ENCODE measurements at regions not wholly inside any gene's neighbourhood (a gene's known extent, or its start where the extent isn't known, plus 50 kb on each side); places are given as distances from the start of the nearest gene placed in this dataset.

DNA sequence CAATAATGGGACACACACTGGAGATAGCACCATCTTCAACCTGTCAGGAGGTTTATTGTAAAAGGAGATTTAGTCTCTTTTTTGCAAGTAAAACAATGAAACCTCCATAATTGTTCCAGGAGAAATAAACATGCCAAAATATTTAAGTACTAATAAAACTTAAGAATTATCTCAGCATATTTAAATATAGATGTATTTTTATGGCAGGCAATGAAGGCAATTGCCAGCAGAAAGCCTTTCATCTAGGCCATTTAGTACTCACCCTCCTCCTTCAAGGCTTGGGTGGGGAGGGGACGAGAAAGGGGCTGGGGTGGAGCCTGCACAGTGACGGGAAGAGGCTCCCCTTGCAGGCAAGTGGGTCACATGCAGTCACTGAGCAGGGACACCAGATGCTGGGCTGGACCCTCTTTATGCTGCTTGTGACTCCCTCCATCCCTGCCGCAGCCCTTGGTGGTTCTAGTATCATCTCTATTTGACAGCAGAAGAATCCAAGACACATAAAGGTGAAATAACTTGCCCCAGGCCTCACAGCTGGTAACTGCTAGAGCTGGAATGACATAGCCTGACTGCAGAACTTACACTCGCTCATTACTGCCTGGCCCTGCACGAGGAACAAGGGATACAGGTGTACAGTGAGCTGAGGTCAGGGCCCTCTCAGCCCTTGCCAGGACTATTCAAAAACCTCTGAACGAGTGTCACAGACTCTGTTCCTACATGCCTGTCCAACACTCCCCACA is 449.5 kb upstream of the ZMIZ1 start:
- no peak for DNase-seq
- in situ Hi-C loops (cut with HindIII; ENCODE audit: low pct_ligation_motif_present, low pct_unique_long_range_greater_than_20kb, low sequenced_read_pairs): no loop called here

DNA sequence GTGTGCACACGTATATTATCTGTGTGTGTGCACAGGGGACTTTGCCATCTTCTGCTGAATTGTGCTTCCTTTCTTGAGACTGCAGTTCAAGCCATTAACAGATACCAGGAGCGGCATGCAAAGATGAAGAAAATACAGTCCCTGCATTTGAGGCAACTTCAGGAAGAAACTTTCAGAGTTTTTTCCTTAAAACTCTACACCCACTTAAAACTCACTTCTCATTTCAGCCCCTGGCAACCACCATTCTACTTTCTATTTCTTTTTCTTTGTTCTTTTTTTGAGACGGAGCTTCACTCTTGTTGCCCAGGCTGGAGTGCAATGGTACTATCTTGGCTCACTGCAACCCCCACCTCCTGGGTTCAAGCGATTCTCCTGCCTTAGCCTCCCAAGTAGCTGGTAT is 448.9 kb upstream of the ZMIZ1 start:
- DNase-seq: no peak
- in situ Hi-C loops (cut with HindIII; ENCODE audit: low pct_ligation_motif_present, low pct_unique_long_range_greater_than_20kb, low sequenced_read_pairs): no loop called here

DNA sequence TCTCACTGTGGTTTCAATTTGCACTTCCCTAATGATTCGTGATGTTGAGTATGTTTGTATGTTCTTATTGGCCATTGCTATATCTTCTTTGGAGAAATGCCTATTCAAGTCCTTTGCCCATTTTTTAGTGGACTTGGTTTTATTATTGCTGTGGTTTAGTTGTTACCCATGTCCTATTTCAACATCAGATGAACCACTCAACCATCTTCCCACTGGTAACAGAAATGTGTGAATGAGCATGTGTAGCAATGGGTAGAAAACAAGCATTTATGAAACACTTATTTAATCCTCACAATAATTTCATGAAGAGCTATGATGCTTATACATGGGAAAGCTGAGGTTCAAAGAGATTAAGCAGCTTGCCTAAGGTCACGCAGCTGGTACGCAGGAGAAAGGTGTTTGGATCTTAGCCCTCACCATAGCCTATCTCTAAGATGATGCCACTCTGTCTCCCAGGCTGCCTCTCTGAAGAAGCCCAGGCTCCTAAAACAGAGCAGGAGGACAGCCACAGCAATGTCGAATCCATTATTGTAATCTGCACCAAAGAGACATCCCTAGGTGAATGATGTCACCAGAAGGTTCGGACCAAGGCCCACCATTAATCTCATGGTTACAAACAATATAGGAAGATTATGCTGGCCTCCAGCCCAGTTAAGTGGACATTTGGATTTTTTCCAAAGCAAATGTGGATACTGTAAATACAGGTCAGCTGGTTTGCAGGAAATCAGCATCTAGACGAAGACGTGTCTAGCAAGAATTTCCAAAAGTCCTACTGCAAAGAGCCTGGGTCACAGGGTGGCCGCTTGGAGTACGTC is 447.6 kb upstream of the ZMIZ1 start:
- no peak for DNase-seq
- in situ Hi-C loops (cut with HindIII; ENCODE audit: low pct_ligation_motif_present, low pct_unique_long_range_greater_than_20kb, low sequenced_read_pairs): no loop called here

DNA sequence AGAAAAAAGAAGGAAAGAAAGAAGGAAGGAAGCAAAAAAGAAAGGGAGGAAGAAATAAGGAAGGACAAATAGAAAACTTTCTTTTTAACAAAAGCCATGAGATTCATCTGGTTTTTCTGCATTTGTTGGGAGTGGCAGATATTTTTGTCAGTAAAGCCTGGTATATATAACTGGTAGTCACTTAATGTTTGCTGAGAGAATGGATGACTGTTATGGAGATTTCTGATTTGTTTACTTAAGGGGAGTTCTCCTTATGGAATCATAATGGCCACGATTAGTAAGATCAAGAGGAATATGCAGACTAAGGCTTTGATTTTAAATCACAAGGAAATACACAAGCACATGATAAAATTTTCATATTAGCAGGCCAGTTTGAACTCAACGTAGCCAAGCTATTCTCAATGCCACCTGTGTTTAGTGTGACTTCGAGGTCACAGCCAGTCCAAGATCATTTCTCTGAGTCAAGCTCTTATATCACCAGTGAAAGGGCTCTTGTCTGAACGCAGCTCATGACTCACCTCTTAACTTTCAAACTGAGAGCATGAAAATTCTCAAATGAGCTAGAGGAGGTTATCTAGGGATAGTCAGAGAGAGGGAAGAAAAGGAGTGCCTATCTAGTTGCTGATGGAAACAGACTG is 445.1 kb upstream of the ZMIZ1 start:
- in situ Hi-C loops (cut with HindIII; ENCODE audit: low pct_ligation_motif_present, low pct_unique_long_range_greater_than_20kb, low sequenced_read_pairs): no loop called here
- DNase-seq: peak; percentile 30

DNA sequence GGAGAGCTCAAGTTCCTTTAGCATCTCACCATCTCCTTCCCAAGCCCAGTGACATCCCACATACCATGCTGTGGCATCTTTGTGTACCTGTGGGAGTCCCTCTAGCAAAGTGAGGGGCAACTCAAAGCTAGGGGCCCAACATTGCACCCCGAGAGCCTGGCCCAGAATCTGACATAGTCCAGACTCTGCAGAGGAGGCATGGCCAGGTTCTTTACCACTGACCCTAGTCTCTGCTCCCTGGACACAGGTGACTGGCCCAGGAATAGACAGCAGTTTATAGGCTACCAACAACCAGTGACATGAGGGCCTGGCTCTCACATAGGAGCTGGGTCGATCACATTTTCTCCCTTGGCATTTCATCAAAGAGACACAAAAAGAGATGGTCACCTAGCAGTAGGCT is 444.0 kb upstream of the ZMIZ1 start:
- in situ Hi-C loops (cut with HindIII; ENCODE audit: low pct_ligation_motif_present, low pct_unique_long_range_greater_than_20kb, low sequenced_read_pairs): no loop called here

DNA sequence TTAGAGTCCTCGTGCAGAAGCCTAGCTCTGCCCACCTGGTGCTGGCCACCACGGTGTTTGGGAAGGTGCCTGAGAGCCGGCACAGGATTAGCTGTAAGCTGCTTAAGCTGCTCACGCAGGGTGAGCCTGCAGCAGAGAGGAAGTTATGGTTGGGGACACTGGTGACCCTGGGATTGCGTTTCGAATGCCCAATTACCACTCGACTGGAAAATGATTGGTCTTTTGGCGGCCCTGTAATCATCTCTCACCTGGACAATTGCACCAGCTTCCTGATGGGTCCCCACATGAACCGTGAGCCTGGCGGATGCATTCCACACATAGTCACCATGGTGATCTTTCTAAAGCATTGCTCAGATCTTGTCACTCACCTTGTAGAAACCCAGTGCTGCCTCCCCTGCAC is 442.3 kb upstream of the ZMIZ1 start:
- no peak for DNase-seq
- in situ Hi-C loops (cut with HindIII; ENCODE audit: low pct_ligation_motif_present, low pct_unique_long_range_greater_than_20kb, low sequenced_read_pairs): no loop called here

More for the DNA sequence above, 444.0 kb upstream of the ZMIZ1 start:
- no peak for DNase-seq

DNA sequence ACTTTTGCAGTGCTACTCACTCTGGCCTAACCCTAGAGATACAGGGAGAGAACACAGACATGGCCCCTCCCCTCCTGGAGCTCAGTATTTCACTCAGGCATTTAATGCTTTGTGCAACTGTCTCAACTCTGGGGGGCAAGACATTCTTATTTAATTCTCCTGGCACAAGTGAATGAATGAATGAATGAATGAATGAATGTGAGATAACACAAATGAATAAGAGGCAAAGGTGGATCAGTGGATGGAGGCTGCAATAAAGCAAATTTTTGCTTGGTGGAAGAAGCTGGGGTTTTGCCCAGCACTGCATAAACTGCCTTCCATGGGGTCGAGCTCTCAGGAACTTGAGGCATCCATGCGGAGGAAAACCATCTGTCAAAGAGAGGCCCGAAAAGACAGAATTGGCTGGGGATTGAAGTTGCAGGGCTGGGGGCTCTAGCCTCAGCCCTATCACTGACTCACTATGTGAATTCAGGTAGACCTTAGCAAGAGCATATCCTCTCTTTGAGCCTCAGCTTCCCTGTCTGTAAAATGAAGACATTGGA is 441.4 kb upstream of the ZMIZ1 start:
- DNase-seq: no peak
- in situ Hi-C loops (cut with HindIII; ENCODE audit: low pct_ligation_motif_present, low pct_unique_long_range_greater_than_20kb, low sequenced_read_pairs): no loop called here

DNA sequence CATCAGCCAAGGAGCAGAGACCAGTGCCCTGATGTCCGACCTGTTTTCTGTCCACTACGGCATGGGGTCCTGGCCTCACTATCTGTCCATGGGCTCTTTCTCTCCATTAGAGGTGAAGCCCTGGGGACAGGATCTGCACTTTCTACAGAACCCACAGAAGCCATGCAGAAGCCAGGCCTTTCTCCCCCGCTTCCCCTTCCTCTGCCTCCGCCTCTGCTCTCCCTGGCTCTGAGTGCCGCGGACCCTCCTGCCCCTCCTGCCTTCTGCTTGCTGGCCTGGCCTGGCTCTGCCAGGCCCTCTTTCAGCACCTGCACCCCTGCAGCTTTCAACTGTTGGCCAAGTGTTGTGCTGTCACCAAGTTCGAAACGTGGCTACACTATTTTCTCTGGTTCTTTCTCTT is 439.8 kb upstream of the ZMIZ1 start:
- in situ Hi-C loops (cut with HindIII; ENCODE audit: low pct_ligation_motif_present, low pct_unique_long_range_greater_than_20kb, low sequenced_read_pairs): no loop called here
- no peak for DNase-seq

DNA sequence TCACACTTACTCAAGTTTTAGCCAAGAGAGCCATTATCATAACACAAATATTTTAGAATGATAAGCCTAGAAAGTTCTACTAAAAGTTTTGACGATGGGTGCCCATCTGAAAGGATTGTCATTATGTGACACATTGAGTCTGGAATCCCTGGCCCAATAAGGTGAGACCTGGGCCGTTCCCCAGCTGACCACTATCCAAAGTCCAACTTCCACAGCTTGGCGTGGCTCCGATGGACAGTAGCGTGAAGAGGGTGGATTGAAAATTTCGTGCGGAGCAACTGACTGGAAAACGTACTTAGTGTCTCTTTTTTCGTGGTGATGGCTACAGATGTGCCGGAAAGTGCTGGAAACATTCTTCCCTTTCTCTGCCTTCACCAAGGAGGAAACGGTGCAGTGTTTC is 439.0 kb upstream of the ZMIZ1 start:
- in situ Hi-C loops (cut with HindIII; ENCODE audit: low pct_ligation_motif_present, low pct_unique_long_range_greater_than_20kb, low sequenced_read_pairs): no loop called here
- DNase-seq: no peak

DNA sequence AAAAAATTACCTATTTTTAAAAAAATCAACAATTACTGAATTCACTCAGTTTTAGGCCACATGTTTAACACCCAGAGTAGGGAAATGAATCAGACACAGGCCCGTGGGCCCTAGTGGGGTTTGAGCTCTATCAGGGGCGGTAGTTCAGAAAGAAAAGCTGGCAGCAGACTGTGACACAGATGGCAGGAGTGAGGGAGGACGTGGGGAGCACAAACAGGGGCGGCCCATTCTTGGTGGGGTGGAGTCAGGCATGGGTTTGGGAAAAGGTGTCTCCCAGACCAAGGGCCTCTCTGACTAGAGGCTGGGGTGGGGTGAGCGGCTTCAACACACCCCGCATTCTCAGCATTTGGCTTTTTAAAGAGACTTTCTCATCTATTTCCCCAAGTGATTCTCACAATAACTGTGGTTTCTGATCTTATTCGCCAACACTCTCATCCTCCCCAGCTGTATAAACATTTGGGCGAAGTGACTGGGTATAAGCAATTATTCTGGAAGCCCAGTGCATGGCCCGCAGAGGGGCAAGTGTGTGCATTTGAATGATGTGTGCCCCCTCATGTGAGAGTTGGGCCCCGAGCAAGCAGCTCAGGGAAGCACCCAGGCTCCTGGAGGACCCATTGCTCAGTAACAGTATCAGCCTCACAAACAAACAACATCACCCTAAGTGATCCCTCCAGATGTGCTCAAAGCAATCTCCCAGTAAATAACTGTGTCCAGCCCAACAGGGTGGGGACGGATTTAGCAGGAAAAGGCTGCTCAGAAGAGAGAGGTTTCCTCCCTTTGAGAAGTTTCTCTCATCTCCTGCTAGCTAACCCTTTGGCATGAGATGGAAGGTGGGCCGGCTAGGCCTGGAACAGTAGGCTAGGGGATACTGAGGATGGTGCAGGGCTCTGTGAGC is 437.6 kb upstream of the ZMIZ1 start:
- in situ Hi-C loops (cut with HindIII; ENCODE audit: low pct_ligation_motif_present, low pct_unique_long_range_greater_than_20kb, low sequenced_read_pairs): no loop called here
- DNase-seq: no peak

DNA sequence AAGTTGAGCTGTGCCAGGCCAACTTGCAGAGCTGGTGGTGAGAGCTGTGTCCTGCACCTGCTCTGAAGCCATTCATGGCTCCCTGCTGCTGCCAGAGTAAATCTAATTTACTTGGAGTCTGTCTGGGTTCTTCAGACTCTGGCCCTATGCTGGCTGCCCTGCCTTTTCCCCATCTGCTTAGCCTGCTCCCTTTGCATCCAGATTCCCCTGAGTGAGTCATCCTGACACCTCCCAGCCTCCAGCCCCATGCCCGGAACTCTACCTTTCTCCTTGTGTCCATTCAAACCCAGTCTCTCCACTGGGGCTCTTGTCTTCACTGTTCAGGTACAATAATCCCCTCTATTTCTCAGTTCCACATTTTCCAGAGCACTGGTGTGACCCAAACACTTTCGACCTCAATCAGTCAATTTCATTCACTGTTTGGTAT is 434.4 kb upstream of the ZMIZ1 start:
- no peak for DNase-seq
- in situ Hi-C loops (cut with HindIII; ENCODE audit: low pct_ligation_motif_present, low pct_unique_long_range_greater_than_20kb, low sequenced_read_pairs): no loop called here

DNA sequence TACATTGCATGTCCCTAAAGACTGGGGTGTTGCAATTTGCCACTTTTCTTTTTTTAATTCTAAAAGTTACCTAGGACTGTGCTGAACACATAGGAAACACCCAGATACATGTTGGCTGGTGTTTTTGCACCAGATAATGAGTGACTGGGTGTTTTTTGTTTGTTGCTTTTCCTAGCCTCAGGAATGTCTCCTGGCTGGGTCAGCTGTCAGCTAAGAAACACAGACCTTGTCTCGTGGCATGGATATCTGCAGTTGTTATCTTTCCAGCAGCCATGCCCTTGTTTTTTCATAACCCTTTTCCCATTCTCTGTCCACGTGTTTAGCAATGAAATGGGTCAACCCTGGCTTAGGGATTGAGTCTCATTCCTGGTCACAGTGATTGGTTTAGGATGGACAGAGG is 433.9 kb upstream of the ZMIZ1 start:
- in situ Hi-C loops (cut with HindIII; ENCODE audit: low pct_ligation_motif_present, low pct_unique_long_range_greater_than_20kb, low sequenced_read_pairs): no loop called here
- DNase-seq: no peak

DNA sequence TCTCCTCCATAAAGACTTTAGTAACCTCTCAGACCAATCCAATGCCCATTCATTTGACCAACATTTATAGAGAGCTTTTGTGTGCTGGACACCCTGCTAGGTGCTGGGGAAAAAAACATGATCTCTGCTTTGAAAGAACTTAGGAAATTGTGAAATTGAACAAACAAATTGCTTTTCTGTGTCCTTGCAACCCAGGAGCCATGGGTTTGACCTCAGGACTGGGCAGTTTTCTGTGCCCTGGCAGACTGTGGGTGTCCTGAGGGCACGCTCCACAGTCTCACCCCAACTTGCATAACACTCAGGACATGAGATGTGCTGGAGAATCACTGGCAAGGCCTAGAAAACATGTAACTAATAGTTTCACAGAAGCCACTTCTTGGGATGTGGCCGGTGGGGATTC is 429.1 kb upstream of the ZMIZ1 start:
- in situ Hi-C loops (cut with HindIII; ENCODE audit: low pct_ligation_motif_present, low pct_unique_long_range_greater_than_20kb, low sequenced_read_pairs): no loop called here
- no peak for DNase-seq

DNA sequence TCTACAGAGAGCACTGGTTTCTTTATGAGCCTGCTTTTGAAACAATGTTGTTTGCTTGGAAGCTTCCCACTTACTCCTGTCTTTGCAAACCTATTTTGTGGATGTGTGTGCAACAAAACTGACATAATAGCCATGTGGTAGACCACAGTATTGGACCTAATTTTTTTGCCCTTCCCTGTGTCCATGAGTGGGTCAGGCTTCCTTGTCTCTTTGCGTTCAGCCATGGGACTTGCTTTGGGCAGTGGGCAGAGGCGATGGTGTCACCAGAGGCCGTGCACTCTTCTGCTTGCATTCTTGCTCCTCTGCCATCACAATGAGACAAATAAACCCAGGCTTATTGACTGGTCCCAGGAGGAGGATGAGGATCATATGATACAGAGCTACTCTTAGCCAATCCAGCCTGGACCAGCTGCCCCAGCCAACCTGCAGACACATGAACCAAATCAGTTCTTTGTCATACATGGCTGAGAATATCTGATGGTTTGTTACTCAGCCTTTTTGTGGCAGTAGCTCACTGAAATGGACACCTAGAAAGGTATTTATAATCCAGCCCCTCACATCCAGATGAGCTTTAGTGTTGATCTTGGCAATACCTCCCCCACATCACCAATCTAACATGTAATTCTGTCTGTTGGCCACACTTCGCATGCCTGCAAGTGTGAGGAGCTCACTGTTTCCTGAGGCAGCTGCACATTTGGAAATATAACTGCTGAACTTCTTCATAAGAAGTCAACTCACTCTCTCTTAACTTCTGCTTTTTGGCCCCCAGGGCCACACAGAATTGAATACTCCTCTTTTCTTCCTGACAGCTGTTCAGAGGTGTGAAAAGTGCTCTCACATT is 427.8 kb upstream of the ZMIZ1 start:
- DNase-seq: no peak

DNA sequence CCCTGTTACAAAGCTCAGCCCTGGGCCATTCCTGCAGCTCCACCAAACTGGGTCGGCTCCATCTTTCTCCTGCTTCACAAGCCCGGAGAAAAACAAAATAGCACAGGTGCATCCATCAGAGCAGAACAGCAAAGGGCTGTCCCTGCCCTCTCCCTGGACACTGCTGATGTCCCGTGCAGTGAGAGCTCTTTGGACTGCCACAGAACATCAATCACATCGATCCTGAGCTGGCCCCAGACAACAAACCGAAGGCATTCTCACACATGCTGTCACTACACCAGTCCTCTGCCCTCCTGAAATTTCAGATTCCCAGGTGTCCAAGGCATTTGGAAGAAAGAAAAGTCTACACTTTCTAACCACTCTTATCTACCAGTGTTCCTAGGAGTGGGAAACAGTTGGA is 427.1 kb upstream of the ZMIZ1 start:
- no peak for DNase-seq
- in situ Hi-C loops (cut with HindIII; ENCODE audit: low pct_ligation_motif_present, low pct_unique_long_range_greater_than_20kb, low sequenced_read_pairs): no loop called here

More for the DNA sequence above, 427.8 kb upstream of the ZMIZ1 start:
- in situ Hi-C loops (cut with HindIII; ENCODE audit: low pct_ligation_motif_present, low pct_unique_long_range_greater_than_20kb, low sequenced_read_pairs): no loop called here

DNA sequence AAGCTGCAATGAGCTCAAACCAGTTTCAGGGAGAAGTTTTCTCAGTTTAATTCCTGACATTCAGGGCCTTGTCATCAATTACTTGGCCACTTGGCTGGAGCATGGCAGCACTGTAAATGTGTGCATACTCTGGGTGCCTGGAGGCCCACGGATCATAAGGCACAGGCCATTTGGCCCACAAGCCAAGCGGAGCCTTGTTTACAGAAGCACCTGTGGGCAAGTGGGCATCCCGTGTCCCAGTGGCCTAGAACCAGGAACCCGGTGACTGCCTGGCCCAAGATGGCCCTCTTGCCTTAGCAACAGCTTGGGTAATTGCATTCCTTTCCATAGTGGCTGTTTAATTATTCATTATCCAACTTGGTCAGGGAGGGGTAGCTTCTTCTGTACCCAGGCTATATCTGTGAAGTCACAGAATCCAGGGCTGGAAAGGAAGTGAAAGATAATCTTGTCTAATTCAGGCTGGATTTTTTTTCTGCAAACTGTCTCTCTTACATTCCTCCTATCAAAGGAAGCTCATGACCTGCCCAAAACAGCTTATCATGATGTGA is 426.4 kb upstream of the ZMIZ1 start:
- DNase-seq: no peak

DNA sequence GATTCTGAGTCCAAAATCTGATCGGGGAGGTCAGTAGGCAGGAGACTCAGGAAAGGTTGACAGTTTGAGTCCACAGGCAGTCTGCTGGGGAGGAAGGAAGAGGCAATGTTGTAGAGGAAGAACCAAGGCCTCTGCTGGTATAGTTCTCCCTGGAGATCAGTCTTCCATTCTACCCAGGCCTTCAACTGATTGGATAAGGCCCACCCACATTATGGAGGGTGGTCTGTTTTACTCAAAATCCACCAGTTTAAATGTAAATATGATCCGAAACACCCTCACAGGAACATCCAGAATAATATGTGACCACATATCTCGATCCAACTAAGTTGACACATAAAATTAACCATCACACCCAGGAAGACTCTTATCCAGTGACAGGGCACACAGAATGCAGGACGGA is 425.3 kb upstream of the ZMIZ1 start:
- in situ Hi-C loops (cut with HindIII; ENCODE audit: low pct_ligation_motif_present, low pct_unique_long_range_greater_than_20kb, low sequenced_read_pairs): no loop called here

More for the DNA sequence above, 426.4 kb upstream of the ZMIZ1 start:
- in situ Hi-C loops (cut with HindIII; ENCODE audit: low pct_ligation_motif_present, low pct_unique_long_range_greater_than_20kb, low sequenced_read_pairs): no loop called here

More for the DNA sequence above, 425.3 kb upstream of the ZMIZ1 start:
- no peak for DNase-seq
